CD4-positive, alpha-beta T cell (primary cell): ENCODE measurements at regions not wholly inside any gene's neighbourhood (a gene's known extent, or its start where the extent isn't known, plus 50 kb on each side); places are given as distances from the start of the nearest gene placed in this dataset.

Experiments
- ATAC-seq: fragments of 200-7000 bp; cut with Tn5 transposase; one replicate; pipeline ENCODE4 v1.10.0; 2022; ENCODE audit warnings: mild to moderate bottlenecking; ENCODE audit not compliant: poor library complexity
- CTCF ChIA-PET: fragments of 350-600 bp; sonication (Branson Sonifier 250); formaldehyde crosslinking; loops from one replicate; lab custom pipeline; 2021; ENCODE audit warnings: antibody characterized with exemption, inconsistent platforms; lab: Charles Lee
- POLR2A ChIA-PET: fragments of 350-600 bp; sonication (Branson Sonifier 250); formaldehyde crosslinking; loops from one replicate; lab custom pipeline; 2021; ENCODE audit warnings: antibody characterized with exemption, inconsistent platforms; lab: Charles Lee
- DNase-seq, 14 experiments: peaks; one replicate each; pipeline ENCODE4 v3.0.0-alpha.2; 2013 to 2020; ENCODE audit warnings: mixed read lengths in 2 of 14
- H3K27ac ChIP-seq, 2 donors: one replicate each; pipeline versions ENCODE4 v1.5.1 to v1.7.0; 2013; ENCODE audit warnings: low read length in 2 of 2, low read depth in 1 of 2, mild to moderate bottlenecking in 1 of 2
- H3K27me3 ChIP-seq, 2 experiments: 1 replicate in 1 of 2; 2 replicates in 1 of 2; pipeline versions ENCODE4 v1.6.1 to v1.7.0; 2013; ENCODE audit warnings: low read length in 2 of 2, control low read depth in 1 of 2, mild to moderate bottlenecking in 1 of 2, moderate library complexity in 1 of 2; ENCODE audit not compliant: insufficient read depth in 2 of 2, control insufficient read depth in 1 of 2
- H3K36me3 ChIP-seq: one replicate; pipeline ENCODE4 v1.6.1; 2013; ENCODE audit warnings: low read length, control low read depth; ENCODE audit not compliant: insufficient read depth
- H3K4me1 ChIP-seq: one replicate; pipeline ENCODE4 v1.6.1; 2013; ENCODE audit warnings: low read length, control low read depth; ENCODE audit not compliant: insufficient read depth
- H3K4me3 ChIP-seq: one replicate; pipeline ENCODE4 v1.5.1; 2013; ENCODE audit warnings: mild to moderate bottlenecking, low read length, moderate library complexity
- H3K9me3 ChIP-seq, 2 experiments: 1 replicate in 1 of 2; 2 replicates in 1 of 2; pipeline versions ENCODE4 v1.6.1 to v1.7.0; 2013; ENCODE audit warnings: low read length in 2 of 2, mild to moderate bottlenecking in 2 of 2, control low read depth in 1 of 2, moderate library complexity in 1 of 2; ENCODE audit not compliant: control insufficient read depth in 1 of 2, insufficient read depth in 1 of 2
- H3K27ac Mint-ChIP-seq: one replicate; pipeline ENCODE4 v1.8.0; 2020; ENCODE audit warnings: mixed read lengths
- H3K27me3 Mint-ChIP-seq: one replicate; pipeline ENCODE4 v1.8.0; 2021; ENCODE audit warnings: mixed read lengths
- H3K36me3 Mint-ChIP-seq: one replicate; pipeline ENCODE4 v1.8.0; 2021; ENCODE audit warnings: low read depth, mixed read lengths
- H3K4me1 Mint-ChIP-seq: one replicate; pipeline ENCODE4 v1.8.0; 2021; ENCODE audit warnings: low read depth, mixed read lengths
- H3K4me3 Mint-ChIP-seq: one replicate; pipeline ENCODE4 v1.8.0; 2020; ENCODE audit warnings: mild to moderate bottlenecking, mixed read lengths
- H3K9me3 Mint-ChIP-seq: one replicate; pipeline ENCODE4 v1.8.0; 2020; ENCODE audit warnings: mixed read lengths
- CTCF ChIP-seq: fragments of 200-600 bp; IDR thresholded peaks from one replicate; pipeline ENCODE4 v1.8.0; 2022; ENCODE audit warnings: antibody characterized with exemption, mild to moderate bottlenecking
- intact Hi-C, 2 experiments: fragments of 100-400 bp; cut with DNase I in 1 of 2; cut with micrococcal nuclease in 1 of 2; formaldehyde crosslinking; loops; one replicate each; pipeline versions ENCODE4 v1.15.1 to v1.9.0; 2023 to 2025; cut with DNase I, micrococcal nuclease

DNA sequence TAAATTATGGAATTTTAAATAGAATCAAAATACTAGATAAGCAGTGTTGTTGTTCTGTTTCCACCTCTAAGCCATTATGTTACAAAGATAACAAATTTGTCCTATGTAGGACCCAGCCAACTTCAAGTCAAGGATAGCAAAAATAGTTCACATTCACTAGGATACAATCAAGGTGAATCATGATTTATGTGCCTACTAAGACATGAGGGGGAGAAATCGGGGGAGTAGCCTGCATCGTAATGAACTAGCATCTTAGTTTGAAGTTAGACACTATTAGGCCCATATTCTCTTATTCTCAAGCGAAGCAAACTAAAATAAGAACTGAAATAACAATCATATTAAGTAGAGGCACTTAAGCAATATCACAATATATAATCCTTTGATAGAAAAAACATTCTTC, 779.4 kb upstream of the PCDH9 start:
- DNase-seq (no peak), ATAC-seq (no peak)
- Histone ChIP-seq H3K36me3 (no peaks in the 10 kb centered on the region), H3K27me3 (no peaks in the 10 kb centered on the region), H3K27ac (no peak overlapping the region), H3K4me3 (no peak overlapping the region), H3K4me1 (no peaks in the 10 kb centered on the region), H3K9me3 (peaks cover 0 to under 1% of the 10 kb centered on the region in 2 experiments)
- Mint-ChIP-seq H3K27ac (no peak overlapping the region), H3K4me3 (no peak overlapping the region), H3K9me3 (peaks cover 4% of the 10 kb centered on the region), H3K4me1 (no peaks in the 10 kb centered on the region), H3K36me3 (no peaks in the 10 kb centered on the region), H3K27me3 (no peaks in the 10 kb centered on the region)
- ChIA-PET POLR2A (no interaction called here), CTCF (no interaction called here)
- intact Hi-C loops: no loop called here
- no peak for TF ChIP-seq CTCF

- Histone ChIP-seq H3K36me3 (no peaks in the 10 kb centered on the region), H3K4me3 (no peak overlapping the region), H3K27ac (no peak overlapping the region), H3K27me3 (no peaks in the 10 kb centered on the region), H3K4me1 (no peaks in the 10 kb centered on the region), H3K9me3 (no peaks in the 10 kb centered on the region)
- H3K9me3 Mint-ChIP-seq: peaks cover 4% of the 10 kb centered on the region
- H3K4me1 Mint-ChIP-seq: no peaks in the 10 kb centered on the region
- ChIA-PET CTCF (no interaction called here), POLR2A (no interaction called here)
- H3K36me3 Mint-ChIP-seq: no peaks in the 10 kb centered on the region
- ATAC-seq (no peak), DNase-seq (no peak)
- no peak for TF ChIP-seq CTCF
- intact Hi-C loops: no loop called here
- H3K27ac Mint-ChIP-seq: no peak overlapping the region
- no peak overlapping the region for H3K4me3 Mint-ChIP-seq
- no peaks in the 10 kb centered on the region for H3K27me3 Mint-ChIP-seq
These were observed 777.4 kb upstream of the PCDH9 start for GRCh38 chr13:68007576-68007975.

DNA sequence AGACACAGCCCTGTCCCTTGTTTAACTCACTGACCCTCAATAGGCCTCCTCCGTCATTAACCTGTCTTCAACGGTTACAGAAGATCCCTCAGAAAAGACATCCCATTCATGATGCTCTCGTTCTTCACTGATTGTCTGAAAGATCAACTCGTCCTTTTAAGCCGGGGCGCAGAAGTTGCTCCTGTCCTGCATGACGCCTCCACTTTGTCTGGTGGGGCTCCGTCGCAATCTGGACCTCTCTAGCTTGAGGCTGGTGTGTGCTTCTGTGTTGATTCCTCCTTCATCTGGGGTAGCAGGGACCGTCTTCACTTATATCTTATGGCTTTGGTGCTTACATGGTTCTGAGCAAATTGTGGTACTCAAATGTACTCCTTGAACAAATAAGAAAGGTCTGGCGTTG, 766.0 kb upstream of the PCDH9 start:
- Mint-ChIP-seq H3K27me3 (no peaks in the 10 kb centered on the region), H3K9me3 (peaks cover 9% of the 10 kb centered on the region), H3K27ac (no peak overlapping the region), H3K36me3 (no peaks in the 10 kb centered on the region), H3K4me3 (no peak overlapping the region), H3K4me1 (no peaks in the 10 kb centered on the region)
- Histone ChIP-seq H3K36me3 (no peaks in the 10 kb centered on the region), H3K27me3 (no peaks in the 10 kb centered on the region), H3K27ac (no peak overlapping the region), H3K4me1 (no peaks in the 10 kb centered on the region), H3K4me3 (no peak overlapping the region), H3K9me3 (peaks cover 0 to 4% of the 10 kb centered on the region in 2 experiments)
- no peak for TF ChIP-seq CTCF
- ATAC-seq (no peak), DNase-seq (no peak)
- POLR2A ChIA-PET: no interaction called here
- CTCF ChIA-PET: no interaction called here
- intact Hi-C loops: no loop called here
